NCI-H2107 (cell line): ENCODE measurements at regions not wholly inside any gene's neighbourhood (a gene's known extent, or its start where the extent isn't known, plus 50 kb on each side); places are given as distances from the start of the nearest gene placed in this dataset.

ENCODE experiments used
- DNase-seq: peaks from one replicate; lab custom pipeline; 2025; lab: John Stamatoyannopoulos, UW

DNA sequence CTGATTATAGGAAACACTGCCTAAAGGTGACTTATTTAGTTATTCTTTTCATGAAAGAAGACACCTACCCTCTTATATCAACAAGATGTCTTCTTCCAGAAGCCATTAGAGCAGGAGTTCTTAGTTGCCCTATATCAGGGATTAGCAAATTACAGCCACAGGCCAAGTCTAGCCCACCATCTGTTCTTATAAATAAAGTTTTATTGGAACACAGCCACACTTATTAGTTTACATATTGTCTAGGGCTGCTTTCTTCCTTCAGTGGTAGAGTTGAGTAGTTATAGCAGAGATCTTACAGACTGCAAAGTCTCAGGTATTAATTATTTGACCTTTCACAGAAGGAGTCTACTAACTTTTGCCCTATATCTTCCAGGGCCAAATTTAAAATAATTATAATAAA, 157.2 kb upstream of the NOCT start:
- DNase-seq = no peak

DNA sequence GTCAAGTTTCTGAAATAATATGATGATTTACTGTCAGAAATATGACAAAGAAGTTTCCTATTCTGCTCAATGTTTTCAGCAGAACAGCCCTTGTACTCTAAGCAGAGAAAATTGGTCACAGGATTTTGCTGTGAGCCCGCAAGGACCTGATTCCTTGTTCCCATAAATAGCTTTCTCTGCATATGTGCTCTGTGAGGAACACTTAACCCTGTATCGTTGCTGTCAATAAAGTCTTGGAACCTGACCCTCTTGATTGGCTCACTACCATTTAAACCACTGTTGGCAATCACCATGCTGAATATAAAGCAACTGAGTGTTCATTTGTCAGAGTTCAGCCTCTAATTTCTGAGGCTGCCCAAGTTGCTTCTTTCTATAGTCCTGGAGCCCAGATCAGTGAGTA, 158.2 kb upstream of the NOCT start:
- no peak for DNase-seq

DNA sequence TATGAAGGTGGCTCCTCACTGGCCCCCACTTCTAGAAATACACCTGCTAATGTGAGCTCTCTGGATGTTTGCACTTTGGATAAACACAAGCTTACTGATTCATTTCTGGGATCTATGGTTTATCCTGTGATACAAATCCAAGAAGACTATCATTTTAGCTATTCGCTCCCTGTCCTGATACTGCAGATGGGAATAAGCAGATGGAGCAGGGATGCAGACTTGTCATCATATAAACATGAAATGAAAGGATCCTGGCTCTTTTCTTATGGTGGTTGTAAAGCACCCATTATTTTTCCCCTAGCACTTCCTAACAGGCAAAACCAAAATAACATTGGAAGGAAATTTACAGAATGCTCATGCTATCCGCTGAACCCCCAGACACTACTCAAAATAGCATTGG, 162.9 kb upstream of the NOCT start:
- DNase-seq = no peak

DNA sequence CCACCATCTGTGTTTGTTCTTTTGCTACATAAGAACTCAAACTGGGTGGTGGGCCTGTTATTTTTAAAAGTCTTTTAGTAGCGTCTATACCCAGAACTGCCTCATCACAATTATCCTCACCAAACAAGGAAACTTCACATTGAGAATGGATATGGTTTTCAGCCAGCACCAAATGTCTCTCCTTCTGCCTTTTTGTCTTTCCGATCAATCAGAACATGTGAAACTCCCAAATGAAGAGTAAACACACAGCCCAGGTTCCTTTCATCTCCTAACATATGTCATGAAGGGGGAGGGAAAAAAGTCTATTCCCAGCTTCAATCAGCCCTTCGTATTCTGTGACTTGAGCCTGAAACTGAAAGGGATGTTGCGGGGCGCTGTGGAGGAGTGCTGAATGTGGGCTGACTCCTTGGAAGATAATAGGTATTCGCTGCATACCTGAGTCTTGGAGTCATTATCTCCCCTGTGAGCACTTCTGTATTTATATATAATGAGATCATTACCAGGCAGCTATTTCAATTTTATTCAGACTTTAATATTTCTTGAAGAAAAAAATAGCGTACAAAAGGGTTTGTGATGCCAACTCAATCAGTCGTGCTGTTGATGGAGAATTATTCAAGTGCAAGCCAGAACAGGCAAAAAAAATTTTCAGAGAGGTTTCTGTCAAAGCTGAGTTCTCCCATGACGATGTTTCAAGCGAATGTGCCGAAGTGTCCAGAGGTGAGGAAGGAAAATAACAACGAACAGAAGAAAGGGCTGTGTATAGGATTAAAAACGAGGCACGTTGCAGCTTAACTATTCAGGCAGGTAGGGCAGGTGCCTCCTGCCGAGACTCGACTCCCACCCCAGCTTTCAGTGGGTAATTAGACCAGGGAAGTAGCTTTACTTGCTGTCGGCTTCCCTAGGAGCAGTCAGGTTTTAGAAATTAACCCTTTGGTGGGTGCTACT, 163.9 kb upstream of the NOCT start:
- DNase-seq = no peak

DNA sequence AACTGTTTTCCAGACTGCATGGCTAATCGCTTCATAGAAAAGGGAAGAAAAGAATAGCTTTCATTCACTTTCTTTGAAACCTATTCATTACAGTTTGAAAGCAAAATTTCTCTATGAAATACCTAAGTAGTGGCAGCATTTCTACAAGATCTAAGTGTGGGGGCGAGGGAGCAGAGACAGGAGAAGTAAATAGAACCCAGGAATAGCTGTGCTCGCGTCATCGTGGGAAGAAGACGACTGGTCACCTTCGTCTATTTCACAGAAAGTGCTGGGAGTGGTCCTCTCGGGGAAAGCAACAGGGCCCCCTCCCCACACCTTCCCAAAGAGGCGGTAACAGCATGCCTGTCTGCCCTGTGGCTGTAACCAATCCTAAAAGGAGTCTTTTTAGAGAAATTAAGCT, 169.9 kb upstream of the NOCT start:
- no peak for DNase-seq

DNA sequence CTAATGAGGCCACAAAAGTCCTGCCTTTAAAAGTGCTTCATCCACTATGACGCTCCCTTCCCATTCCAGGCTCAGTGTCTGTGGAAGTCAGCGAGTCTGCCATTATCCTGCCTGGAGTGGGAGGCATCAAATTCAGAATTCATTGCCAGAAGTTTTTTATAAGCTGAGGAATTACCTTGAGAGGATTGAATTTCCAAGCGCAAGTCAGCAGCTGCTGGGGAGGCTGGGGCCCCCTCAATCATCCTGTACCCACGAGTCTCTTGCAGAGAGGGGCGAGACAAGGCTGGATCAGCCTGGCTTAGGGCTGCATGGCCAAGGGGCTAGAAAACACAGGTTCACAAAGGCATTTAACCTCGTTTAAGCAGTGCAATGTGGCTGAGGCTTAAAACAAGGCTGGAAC, 170.5 kb upstream of the NOCT start:
- DNase-seq = no peak

DNA sequence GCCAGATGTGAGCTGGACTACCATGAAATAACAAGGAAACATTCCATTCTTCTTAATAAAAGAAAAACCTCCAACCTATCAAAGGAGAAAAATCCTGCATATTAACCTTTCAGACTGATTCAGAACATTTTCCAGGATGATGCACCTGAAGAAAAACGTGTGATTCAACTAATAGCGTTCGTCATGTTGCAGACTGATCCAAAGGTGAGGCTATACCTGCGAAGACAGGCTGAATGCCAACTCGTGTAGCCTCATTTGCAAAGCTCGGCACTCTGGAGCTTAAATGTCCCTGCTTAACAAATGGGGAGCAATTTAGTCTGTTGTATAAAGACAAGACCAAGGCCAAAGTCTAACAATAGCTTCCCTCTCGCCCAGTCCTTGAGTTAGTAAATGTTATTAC, 172.0 kb upstream of the NOCT start:
- no peak for DNase-seq

DNA sequence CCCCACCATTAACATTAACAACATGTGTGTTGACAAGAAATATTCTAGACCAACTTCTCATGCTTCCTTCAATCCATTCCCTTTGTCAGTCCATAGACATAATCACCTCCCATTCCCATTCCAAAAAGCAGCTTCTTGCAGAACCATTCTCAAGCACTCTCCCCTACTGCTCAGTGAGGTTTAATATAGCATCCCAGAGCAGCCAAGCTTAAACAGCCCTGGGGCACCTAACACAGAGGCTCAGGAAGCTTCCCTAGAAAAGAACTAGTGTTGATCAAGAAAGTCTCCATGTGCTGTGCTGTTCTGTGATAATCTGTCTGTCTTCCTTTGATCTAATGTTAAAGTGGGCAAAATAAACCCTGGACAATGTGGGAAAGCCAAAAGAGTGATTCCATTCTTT, 174.2 kb upstream of the NOCT start:
- DNase-seq = no peak

DNA sequence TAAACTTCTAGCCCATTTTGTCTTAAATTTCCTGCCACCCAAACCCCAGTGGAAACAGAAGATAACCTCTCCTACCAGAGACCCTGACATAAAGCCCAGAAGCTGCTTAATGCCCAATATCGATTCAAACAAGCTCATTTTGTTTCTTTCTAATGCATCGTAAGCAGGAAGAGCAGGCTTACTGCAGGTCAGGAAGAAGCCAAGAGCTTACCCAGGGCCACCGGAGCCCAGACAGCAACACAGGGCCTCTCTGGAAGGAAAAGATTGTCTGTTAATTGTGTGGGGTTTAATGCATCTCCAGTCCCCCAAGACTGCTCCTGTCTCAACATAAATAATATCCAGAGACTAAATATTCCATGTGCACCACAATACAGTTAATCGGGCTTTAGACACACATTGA, 177.3 kb upstream of the NOCT start:
- no peak for DNase-seq

DNA sequence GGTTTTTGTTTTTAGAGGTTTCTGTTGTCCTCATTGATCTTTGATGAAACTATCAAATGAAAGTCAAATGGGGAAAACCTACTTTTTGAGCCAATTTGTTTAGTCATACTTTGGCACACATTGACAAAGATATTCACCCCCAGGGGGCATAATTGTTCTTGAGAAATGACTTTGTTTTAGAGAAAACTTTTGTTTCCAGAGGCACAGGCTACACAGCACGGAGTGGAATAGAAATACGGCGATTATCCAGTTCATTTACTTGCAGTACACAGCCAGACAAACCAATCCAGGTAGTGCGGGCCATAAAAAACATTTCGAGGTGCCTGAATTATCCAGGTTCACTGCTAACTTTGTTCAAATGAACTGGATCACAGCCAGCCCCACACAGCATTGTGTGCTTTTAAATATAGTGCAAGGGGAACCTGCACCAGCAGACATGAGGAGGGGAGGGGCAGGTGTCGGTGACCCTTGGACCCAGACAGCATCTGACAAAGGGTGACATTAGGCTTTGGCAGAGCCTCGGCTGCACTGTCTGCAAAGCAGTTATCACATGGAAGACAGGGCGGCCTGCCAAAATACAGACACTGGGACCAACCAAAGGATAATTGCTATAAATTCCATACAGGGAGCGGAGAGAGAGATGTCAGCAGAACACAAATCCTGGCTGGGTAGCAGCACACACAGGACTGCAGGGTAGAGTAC, 179.6 kb upstream of the NOCT start:
- DNase-seq = no peak

DNA sequence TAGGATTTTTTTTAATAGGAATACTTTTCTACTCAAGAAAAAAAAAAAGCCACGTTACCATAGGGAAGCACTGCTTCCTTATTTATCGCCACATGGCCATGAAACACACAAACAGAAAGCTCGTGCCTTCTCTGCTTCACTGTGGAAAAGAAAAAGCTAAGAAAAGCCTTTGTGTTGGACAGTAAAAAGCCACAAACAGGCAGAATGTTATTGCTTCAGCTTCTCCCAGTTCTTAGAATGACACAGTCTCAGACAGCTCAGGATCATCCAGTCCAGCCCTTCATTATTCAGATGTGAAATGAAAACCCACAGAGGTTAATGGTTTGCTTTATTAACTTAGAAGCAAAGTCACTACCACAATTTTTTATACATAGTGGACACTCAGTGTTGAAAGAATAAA, 181.6 kb upstream of the NOCT start:
- no peak for DNase-seq

DNA sequence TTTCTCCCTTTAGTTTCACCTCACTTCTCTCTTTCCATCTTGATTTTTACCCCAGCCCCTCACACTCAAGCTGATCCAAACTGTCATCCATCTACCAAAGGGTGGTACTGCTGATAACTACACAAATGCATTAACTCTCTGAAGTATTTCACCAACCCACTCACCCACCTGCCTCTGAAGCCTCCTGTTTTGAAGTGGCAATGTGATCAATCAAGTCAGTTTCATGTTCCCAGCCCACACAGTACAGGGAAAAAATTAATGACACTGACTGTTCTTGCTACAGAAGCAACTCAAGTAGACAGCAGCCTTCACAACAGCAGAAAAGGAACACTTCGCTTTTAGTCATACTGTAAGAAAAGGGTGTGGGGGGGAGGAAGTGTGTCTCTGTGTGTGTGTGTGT, 183.0 kb upstream of the NOCT start:
- no peak for DNase-seq

DNA sequence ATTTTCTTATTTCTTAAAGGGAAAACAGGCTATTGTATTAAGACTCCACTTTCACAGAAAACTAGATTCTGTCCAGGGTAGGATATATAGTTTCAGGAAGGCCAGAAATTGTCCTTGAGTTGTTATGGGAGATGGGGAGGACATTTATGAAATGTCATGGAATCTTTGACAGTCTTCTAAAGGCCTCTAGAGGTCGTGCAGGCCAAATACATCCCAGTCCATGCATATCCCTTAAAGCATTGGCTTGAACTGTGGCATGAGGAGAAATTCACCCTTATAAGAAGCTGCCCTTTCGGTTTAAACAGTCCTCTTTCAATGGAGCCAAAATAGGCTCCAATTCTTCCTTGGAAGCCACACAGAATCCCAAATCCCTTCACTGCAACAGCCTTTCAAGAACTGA, 183.6 kb upstream of the NOCT start:
- no peak for DNase-seq

DNA sequence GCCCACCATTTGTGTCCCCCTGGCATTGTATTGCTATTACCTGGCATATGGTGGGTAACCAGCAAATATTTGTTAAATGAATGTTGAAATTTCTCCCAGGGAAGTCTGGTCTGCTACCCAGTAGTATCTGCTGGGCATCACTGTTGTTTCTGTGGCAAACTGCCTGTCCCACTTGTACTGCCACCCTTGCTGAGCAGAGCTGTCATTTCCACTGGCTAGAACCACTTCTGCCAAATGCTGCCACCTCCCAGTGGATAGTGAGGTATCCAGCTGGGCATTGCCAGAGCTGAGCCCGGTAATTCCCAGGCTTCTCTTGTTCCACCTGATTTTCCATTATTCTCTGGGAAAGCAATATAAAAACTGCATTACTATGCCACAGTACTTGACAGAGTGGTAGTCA, 186.7 kb upstream of the NOCT start:
- no peak for DNase-seq

DNA sequence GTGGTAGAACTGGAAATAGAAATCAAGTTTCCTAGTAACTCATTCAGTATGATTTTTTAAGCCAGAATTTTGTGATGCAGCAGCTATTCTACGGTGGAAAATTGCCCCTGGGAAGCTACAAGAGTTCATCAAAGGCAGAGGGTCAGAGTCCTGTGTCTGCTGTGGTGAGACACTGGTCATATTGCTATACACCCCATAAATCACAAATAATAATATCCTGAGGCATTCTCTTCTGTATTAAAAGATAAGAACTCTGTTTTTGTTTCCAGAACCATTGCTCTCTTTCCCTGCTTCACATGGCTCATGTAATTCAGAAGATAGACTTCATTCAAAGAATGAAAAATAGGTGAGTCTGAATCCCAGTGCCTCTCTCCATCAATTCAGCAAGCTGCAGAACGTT, 188.8 kb upstream of the NOCT start:
- no peak for DNase-seq

DNA sequence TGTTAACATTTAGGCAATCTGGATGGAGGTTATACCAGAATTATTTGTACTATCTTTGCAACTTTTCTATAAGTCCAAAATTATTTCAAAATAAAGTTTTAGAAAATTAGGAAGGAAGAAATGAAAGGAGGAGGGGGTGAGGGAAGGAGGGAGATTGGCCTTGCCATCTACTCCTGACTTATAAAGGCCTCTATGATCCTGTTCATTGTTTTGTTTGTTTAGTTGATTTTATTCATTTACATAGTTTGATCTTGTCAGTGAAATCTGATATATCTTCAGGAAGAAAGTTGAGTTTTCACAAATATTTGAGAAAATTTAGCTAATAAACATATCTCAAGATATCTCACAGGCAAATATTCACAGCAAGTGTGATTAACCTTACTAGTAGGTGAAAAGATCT, 189.3 kb upstream of the NOCT start:
- no peak for DNase-seq

DNA sequence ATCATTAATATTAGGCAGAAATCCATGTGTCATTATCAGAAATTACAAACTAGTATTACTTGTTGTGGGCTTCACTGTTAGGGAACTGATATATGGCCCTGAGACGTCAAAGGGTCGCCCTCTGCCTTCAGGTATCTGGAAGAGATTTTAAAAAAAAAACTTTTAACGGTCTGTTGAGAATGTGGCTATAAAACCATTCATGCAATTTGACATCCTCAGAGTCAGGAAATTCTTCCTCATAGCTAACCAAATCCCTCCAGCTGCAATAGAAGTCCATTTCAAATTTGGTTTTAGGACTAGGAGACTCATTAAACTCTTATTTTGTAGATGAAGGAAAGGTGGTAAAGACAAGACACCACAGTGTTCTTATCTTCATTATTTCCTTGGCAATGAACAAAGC, 194.2 kb upstream of the NOCT start:
- no peak for DNase-seq

DNA sequence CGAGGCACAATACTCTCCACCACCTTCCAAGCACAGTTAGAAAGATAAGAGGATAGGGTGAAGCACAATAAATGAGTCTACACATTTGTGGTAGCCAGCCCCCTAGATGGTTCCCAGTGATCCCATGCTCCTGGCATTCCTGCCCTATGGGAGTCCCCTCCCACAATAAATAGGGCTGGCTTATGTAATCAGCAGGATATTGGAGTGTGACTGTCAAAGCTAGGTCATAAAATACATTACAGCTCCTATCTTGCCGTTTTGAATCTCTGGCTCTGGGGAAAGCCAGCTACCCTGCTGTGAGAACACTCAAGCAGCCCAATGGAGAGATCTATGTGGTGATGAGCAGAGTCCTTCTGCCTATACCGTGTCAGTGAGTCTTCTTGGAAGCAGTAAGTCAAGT, 198.7 kb upstream of the NOCT start:
- DNase-seq = no peak

DNA sequence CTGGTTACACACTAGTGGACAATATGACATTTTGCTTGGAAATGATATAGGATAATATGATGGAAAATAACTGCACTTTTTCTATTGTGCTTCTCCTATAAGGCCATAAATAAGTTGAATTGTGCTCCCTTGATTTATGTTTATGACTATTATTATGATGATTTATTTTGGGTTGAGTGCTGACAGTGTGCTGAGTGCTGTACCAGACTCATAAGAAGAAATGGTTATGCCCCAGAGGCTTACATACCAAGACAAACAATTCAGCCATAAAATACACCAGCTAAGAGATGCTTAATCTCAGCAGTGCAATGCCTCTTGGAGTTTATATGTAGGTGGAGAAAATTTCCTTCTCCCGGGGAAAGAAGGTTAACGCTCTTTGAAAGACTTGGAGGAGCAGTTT, 199.8 kb upstream of the NOCT start:
- no peak for DNase-seq

DNA sequence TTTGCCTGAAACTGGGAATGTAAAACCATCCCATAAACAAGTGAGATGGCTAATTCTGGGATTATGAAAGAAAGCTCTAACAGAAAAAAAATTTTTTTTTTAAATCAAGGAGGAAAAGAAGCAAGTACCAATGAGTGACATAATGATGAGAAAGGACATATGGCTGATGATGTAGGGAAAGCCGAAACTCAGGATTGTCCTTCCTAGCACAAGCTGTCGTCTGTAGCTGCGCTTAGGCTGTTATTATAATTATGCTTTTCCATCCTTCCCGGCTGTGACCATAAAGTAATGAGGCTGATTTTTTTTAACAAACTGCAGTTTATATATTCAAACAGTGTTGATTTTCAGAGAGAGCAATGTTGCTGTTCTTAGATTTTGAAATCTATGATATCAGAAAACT, 209.8 kb upstream of the NOCT start:
- no peak for DNase-seq

DNA sequence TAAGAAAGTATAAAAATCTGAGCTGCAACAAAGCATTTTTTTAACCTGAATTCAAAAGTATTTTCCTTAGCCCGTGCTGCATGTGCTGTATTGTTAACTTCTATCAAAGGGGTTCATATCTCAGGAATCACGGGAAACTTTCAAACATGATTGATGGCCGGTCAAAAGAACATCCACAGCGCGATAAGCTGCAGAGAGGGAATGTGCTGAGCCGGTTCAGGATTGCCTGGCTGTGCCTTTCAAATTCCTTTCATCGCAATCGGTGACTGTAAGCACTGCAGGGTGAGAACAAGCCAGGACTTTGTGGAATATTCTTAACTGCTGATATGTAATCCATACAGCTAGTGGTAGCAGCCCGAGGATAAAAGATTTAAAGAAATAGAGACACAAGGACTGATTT, 210.9 kb upstream of the NOCT start:
- DNase-seq = no peak

DNA sequence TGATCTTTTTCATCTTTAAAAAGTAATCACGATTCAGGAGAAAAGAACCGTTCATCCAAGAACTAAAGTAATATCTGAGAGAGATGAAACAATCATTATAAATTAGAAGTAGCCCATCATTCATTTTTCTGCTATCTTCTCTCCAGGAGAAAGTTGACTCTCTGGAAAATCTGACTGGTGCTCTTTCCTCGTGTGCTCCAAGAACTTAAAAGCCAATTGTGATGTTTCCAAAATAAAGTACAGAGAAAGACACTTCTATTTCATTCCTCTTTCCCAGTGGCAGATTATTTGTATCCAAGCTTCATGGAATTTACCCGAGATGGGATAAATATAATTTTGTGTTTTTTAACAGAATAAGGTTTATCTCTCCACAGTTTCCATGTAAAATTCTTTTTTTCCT, 212.5 kb upstream of the NOCT start:
- no peak for DNase-seq

DNA sequence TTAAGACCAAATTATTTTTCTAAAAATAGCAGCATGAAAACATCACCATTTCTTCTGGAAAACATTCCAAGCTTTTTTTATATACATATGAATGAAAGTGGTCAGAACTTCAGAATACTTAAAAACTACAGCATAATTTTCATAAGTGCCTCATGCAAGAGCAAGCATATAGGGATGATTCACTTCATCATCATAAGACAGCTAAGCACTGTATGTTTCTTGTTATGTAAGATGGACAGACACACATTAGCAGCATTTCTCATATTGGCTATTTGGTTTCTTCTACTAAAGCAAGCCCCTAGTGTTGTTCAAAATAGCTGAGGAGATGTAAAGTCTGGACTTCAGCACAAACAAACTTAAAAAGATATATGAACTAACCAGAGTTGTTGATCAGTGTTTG, 213.1 kb upstream of the NOCT start:
- no peak for DNase-seq

DNA sequence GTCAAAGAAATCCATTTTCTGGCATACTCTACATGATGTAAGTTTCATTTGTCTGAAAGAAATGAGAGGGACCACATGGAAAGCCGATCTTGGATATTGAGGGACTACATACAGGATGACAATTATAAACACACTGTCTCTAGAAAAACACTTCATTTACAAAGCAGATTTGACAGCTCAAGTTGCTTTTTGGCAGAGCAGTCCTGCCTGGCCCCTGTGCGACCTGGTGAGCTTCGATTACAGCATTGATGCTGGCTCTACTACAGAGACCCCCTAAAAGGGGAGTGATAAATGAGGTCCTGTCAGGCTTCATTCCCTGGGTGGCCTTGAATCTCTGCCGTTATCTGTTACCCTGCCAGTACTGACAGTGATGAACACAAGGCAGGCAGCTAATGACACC, 215.2 kb upstream of the NOCT start:
- no peak for DNase-seq
